Nephron progenitor cell (in vitro differentiated cells): ENCODE measurements at regions not wholly inside any gene's neighbourhood (a gene's known extent, or its start where the extent isn't known, plus 50 kb on each side); places are given as distances from the start of the nearest gene placed in this dataset.
"Not testable (repeated sequence)": the region's sequence is repeated elsewhere in the genome, so short reads cannot be mapped to it uniquely, and the experiment has no call there.

ENCODE experiments used
- DNase-seq: peaks from one replicate; pipeline ENCODE4 v3.0.0; 2021
- H3K27ac Mint-ChIP-seq: 2 replicates; pipeline ENCODE4 v1.8.0; 2021; ENCODE audit warnings: mild to moderate bottlenecking, moderate library complexity, mixed read lengths
- H3K27me3 Mint-ChIP-seq: 2 replicates; pipeline ENCODE4 v1.8.0; 2021; ENCODE audit warnings: mild to moderate bottlenecking, low read depth, mixed read lengths; ENCODE audit not compliant: poor library complexity
- H3K36me3 Mint-ChIP-seq: 2 replicates; pipeline ENCODE4 v1.8.0; 2021; ENCODE audit warnings: low read depth, mixed read lengths
- H3K4me1 Mint-ChIP-seq: 2 replicates; pipeline ENCODE4 v1.8.0; 2021; ENCODE audit warnings: mixed read lengths
- H3K4me3 Mint-ChIP-seq: 2 replicates; pipeline ENCODE4 v1.8.0; 2021; ENCODE audit warnings: mild to moderate bottlenecking, moderate library complexity, mixed read lengths
- H3K9me3 Mint-ChIP-seq: 2 replicates; pipeline ENCODE4 v1.8.0; 2021; ENCODE audit warnings: mild to moderate bottlenecking, moderate library complexity, mixed read lengths
- CTCF ChIP-seq: fragments of 200-600 bp; sonication (generic); IDR thresholded peaks from 2 replicates; pipeline ENCODE4 v1.5.0; 2021; ENCODE audit warnings: antibody characterized with exemption

GRCh38 chr11:50181334-50181733 lies 148.7 kb downstream of the OR4C45 start:
- H3K27me3 Mint-ChIP-seq, result no peaks in the 10 kb centered on the region
- DNase-seq, result no peak
- no peaks in the 10 kb centered on the region for H3K4me1 Mint-ChIP-seq
- no peak for TF ChIP-seq CTCF
- H3K4me3 Mint-ChIP-seq, result no peak overlapping the region
- no peaks in the 10 kb centered on the region for H3K36me3 Mint-ChIP-seq
- no peak overlapping the region for H3K27ac Mint-ChIP-seq
- peaks cover 58% of the 10 kb centered on the region for H3K9me3 Mint-ChIP-seq

- DNase-seq, result no peak
- Mint-ChIP-seq H3K4me1 (no peaks in the 10 kb centered on the region), H3K27me3 (no peaks in the 10 kb centered on the region), H3K36me3 (no peaks in the 10 kb centered on the region), H3K4me3 (no peak overlapping the region), H3K9me3 (peaks cover 66% of the 10 kb centered on the region), H3K27ac (no peak overlapping the region)
- no peak for TF ChIP-seq CTCF
Measured at GRCh38 chr11:50182486-50182885, 149.8 kb downstream of the OR4C45 start.

GRCh38 chr11:50183170-50183569 lies 150.5 kb downstream of the OR4C45 start:
- not testable (repeated sequence) for DNase-seq, H3K36me3 Mint-ChIP-seq, H3K27ac Mint-ChIP-seq, H3K4me1 Mint-ChIP-seq, H3K27me3 Mint-ChIP-seq, H3K4me3 Mint-ChIP-seq
- peaks cover 70% of the 10 kb centered on the region for H3K9me3 Mint-ChIP-seq

- Mint-ChIP-seq H3K27me3 (no peaks in the 10 kb centered on the region), H3K4me1 (no peaks in the 10 kb centered on the region), H3K4me3 (no peak overlapping the region), H3K27ac (no peak overlapping the region), H3K36me3 (no peaks in the 10 kb centered on the region), H3K9me3 (peaks cover 83% of the 10 kb centered on the region)
- no peak for DNase-seq
- no peak for TF ChIP-seq CTCF
Measured at GRCh38 chr11:50186146-50186545, 153.5 kb downstream of the OR4C45 start.

GRCh38 chr11:50187220-50187619 lies 154.5 kb downstream of the OR4C45 start:
- Mint-ChIP-seq H3K4me3 (no peak overlapping the region), H3K36me3 (no peaks in the 10 kb centered on the region), H3K27me3 (no peaks in the 10 kb centered on the region), H3K4me1 (no peaks in the 10 kb centered on the region), H3K27ac (no peak overlapping the region), H3K9me3 (peaks cover 84% of the 10 kb centered on the region)
- no peak for DNase-seq
- no peak for TF ChIP-seq CTCF

- H3K36me3 Mint-ChIP-seq, result no peaks in the 10 kb centered on the region
- no peaks in the 10 kb centered on the region for H3K27me3 Mint-ChIP-seq
- no peak overlapping the region for H3K27ac Mint-ChIP-seq
- peaks cover 84% of the 10 kb centered on the region for H3K9me3 Mint-ChIP-seq
- no peak for DNase-seq
- TF ChIP-seq CTCF, result no peak
- no peaks in the 10 kb centered on the region for H3K4me1 Mint-ChIP-seq
- H3K4me3 Mint-ChIP-seq, result no peak overlapping the region
Measured at GRCh38 chr11:50188040-50188439, 155.4 kb downstream of the OR4C45 start.
